K562 (cell line): ENCODE measurements at regions not wholly inside any gene's neighbourhood (a gene's known extent, or its start where the extent isn't known, plus 50 kb on each side); places are given as distances from the start of the nearest gene placed in this dataset.

Experiments
- ATAC-seq: fragments of 200-7000 bp; cut with Tn5 transposase; 3 replicates; pipeline ENCODE4 v1.9.1; 2020; ENCODE audit warnings: moderate library complexity
- BruUV-seq: library from RNA; stranded (reverse); fragments of 400-500 nt; replicated peaks from 2 replicates; lab custom pipeline; 2021; lab: Mats Ljungman, UMichigan
- CTCF ChIA-PET: fragments of 300-600 bp; formaldehyde crosslinking; extraction: SDS; loops from one replicate; lab custom pipeline; 2021; ENCODE audit warnings: low intra/inter-chr PET ratio; lab: Yijun Ruan, JAX
- POLR2A ChIA-PET: fragments of 300-600, 350-650 bp; sonication (Branson Sonifier 250); formaldehyde crosslinking; extraction: SDS; loops from one replicate; lab custom pipeline; 2021; ENCODE audit warnings: antibody characterized with exemption, inconsistent platforms; lab: Yijun Ruan, JAX
- DNase-seq, 4 experiments: peaks; one replicate each; pipeline versions ENCODE4 v3.0.0 to v3.0.0-alpha.2; 2011 to 2018; ENCODE audit warnings: low spot score in 3 of 4, mixed read lengths in 3 of 4; ENCODE audit errors: extremely low read depth in 1 of 4
- FAIRE-seq: peaks from 2 replicates; lab custom pipeline; 2011; peaks lifted over from hg19 to GRCh38; lab: Jason Lieb, UNC
- H2AFZ ChIP-seq: 2 replicates; pipeline ENCODE4 v1.6.0; 2011; ENCODE audit warnings: low read depth, low read length, control low read depth, inconsistent platforms
- H3K27ac ChIP-seq: fragments of 200-600 bp; 3 replicates; pipeline ENCODE4 v1.8.0; 2011; ENCODE audit warnings: low read depth, mild to moderate bottlenecking, control low read depth, inconsistent platforms, low read length, moderate library complexity, mixed read lengths; ENCODE audit errors: extremely low read depth
- H3K27me3 ChIP-seq, 2 experiments: fragments of 300-600 bp in 1 of 2; 2 replicates in 1 of 2; 3 replicates in 1 of 2; pipeline versions ENCODE4 v1.6.0 to v1.8.0; 2011; ENCODE audit warnings: inconsistent platforms in 2 of 2, low read length in 2 of 2, mild to moderate bottlenecking in 1 of 2, mixed read lengths in 1 of 2, moderate library complexity in 1 of 2; ENCODE audit not compliant: control insufficient read depth in 2 of 2, insufficient read depth in 2 of 2
- H3K36me3 ChIP-seq: fragments of 300-600 bp; 3 replicates; pipeline ENCODE4 v1.8.0; 2011; ENCODE audit warnings: mild to moderate bottlenecking, low read length, inconsistent platforms; ENCODE audit not compliant: control insufficient read depth, insufficient read depth
- H3K4me1 ChIP-seq, 2 experiments: fragments of 200-600 bp in 1 of 2; replicated peaks in 1 of 2; 2 replicates in 1 of 2; 3 replicates in 1 of 2; pipeline versions ENCODE4 v1.5.1 to v1.8.0; 2011; ENCODE audit warnings: inconsistent platforms in 2 of 2, low read length in 2 of 2, mild to moderate bottlenecking in 1 of 2, mixed read lengths in 1 of 2, moderate library complexity in 1 of 2; ENCODE audit not compliant: control insufficient read depth in 2 of 2, insufficient read depth in 2 of 2
- H3K4me2 ChIP-seq: 2 replicates; pipeline ENCODE4 v1.6.1; 2011; ENCODE audit warnings: low read length, control low read depth, inconsistent platforms, mixed read lengths; ENCODE audit not compliant: insufficient read depth
- H3K4me3 ChIP-seq: fragments of 200-600 bp; sonication (generic), shearing (Covaris generic); 2 replicates; pipeline ENCODE4 v1.5.1; 2016; ENCODE audit warnings: control low read depth, inconsistent platforms
- H3K79me2 ChIP-seq: fragments of 200-600 bp; 3 replicates; pipeline ENCODE4 v1.8.0; 2011; ENCODE audit warnings: low read length, inconsistent platforms; ENCODE audit not compliant: control insufficient read depth, insufficient read depth
- H3K9ac ChIP-seq, 2 experiments: 2 replicates each; pipeline versions ENCODE4 v1.6.0 to v1.6.1; 2011; ENCODE audit warnings: low read depth in 2 of 2, low read length in 2 of 2, control low read depth in 1 of 2, inconsistent platforms in 1 of 2, mild to moderate bottlenecking in 1 of 2, mixed read lengths in 1 of 2; ENCODE audit not compliant: insufficient read depth in 1 of 2
- H3K9me1 ChIP-seq: one replicate; pipeline ENCODE4 v1.6.0; 2011; ENCODE audit warnings: inconsistent platforms, mild to moderate bottlenecking, low read length, moderate library complexity; ENCODE audit not compliant: control insufficient read depth, insufficient read depth
- H3K9me3 ChIP-seq: replicated peaks from 2 replicates; pipeline ENCODE4 v1.5.1; 2011; ENCODE audit warnings: low read depth, low read length, inconsistent platforms; ENCODE audit not compliant: control insufficient read depth, insufficient read depth
- H4K20me1 ChIP-seq: replicated peaks from 2 replicates; pipeline ENCODE4 v1.6.1; 2011; ENCODE audit warnings: low read length, inconsistent platforms, mixed read lengths; ENCODE audit not compliant: control insufficient read depth, insufficient read depth
- CBX3 ChIP-seq, 2 experiments: IDR thresholded peaks; 1 replicate in 1 of 2; 2 replicates in 1 of 2; pipeline ENCODE4 v1.6.1; 2012; ENCODE audit warnings: inconsistent platforms in 2 of 2, low read length in 2 of 2, borderline replicate concordance in 1 of 2, control low read depth in 1 of 2
- DLX4 ChIP-seq: fragments of 250-450 bp; sonication (Bioruptor Pico); IDR thresholded peaks from 2 replicates; pipeline ENCODE4 v1.6.1; 2021; ENCODE audit warnings: mild to moderate bottlenecking
- WGBS: fragments of 100-300 bp; shearing (Covaris generic); methylation state at CpG from one replicate; pipeline ENCODE4 v1.1.6; 2016; ENCODE audit warnings: low coverage, mixed read lengths; ENCODE audit not compliant: insufficient coverage; ENCODE audit errors: missing lambda C conversion rate; 5-methylcytosine and 5-hydroxymethylcytosine counted together
- in situ Hi-C: fragments of 300-500 bp; cut with MboI; formaldehyde crosslinking; loops from 4 replicates; pipeline ENCODE4 v1.15.0; 2018; ENCODE audit warnings: inconsistent platforms, mixed read lengths
- intact Hi-C: fragments of 100-400 bp; cut with micrococcal nuclease; formaldehyde crosslinking; loops from 2 replicates; pipeline ENCODE4 v1.14.2; 2022
- TF ChIP-seq, protein P1 (sequence below), 3 experiments: IDR thresholded peaks in 2 of 3; conservative IDR thresholded peaks in 1 of 3; 2 replicates each; pipeline ENCODE4 v1.5.1; 2011 to 2012; ENCODE audit warnings: low read length in 3 of 3, mild to moderate bottlenecking in 3 of 3, control low read depth in 2 of 3, improper control_type of control experiment in 1 of 3, inconsistent platforms in 1 of 3, low read depth in 1 of 3, mixed read lengths in 1 of 3, moderate library complexity in 1 of 3; ENCODE audit not compliant: insufficient read depth in 2 of 3

GRCh38 chr22:48782811-48783511 lies 1044.7 kb downstream of the BRD1 start:
- Histone ChIP-seq H3K4me2 (no peak overlapping the region), H3K4me1 (no peaks in the 10 kb centered on the region), H3K9me3 (no peaks in the 10 kb centered on the region), H3K9ac (no peak overlapping the region), H2AFZ (no peak overlapping the region), H3K79me2 (no peaks in the 10 kb centered on the region), H3K27ac (no peak overlapping the region), H3K36me3 (no peaks in the 10 kb centered on the region), H3K9me1 (no peaks in the 10 kb centered on the region), H4K20me1 (no peaks in the 10 kb centered on the region), H3K27me3 (peaks cover 0 to 6% of the 10 kb centered on the region in 2 experiments; a peak in 1 of 5 replicates), H3K4me3 (no peak overlapping the region)
- intact Hi-C loops = no loop called here
- in situ Hi-C loops = no loop called here
- FAIRE-seq (no peak), ATAC-seq (peak; percentile 58; the same call in 1 of the 3 replicates), DNase-seq (peak; percentile 14 to 37 (median 29))
- ChIA-PET POLR2A (interaction anchor here (0.6 kb wide), 3 partner anchors 195 to 348 kb away, joined by 3 read pairs; no protein-coding TSS in a partner anchor), CTCF (no interaction called here)
- BruUV-seq = no TSS peak
- 1% methylated on average over 10 of the region's 16 CpGs for WGBS
- TF ChIP-seq DLX4 (CRISPR knock-in tag) (no peak), CBX3 (IDR thresholded peaks at IDR 0.05; ENCODE audit: borderline replicate concordance in 1 of 2, low read length in 2 of 2) (no peak)
- TF ChIP-seq, protein P1, sequence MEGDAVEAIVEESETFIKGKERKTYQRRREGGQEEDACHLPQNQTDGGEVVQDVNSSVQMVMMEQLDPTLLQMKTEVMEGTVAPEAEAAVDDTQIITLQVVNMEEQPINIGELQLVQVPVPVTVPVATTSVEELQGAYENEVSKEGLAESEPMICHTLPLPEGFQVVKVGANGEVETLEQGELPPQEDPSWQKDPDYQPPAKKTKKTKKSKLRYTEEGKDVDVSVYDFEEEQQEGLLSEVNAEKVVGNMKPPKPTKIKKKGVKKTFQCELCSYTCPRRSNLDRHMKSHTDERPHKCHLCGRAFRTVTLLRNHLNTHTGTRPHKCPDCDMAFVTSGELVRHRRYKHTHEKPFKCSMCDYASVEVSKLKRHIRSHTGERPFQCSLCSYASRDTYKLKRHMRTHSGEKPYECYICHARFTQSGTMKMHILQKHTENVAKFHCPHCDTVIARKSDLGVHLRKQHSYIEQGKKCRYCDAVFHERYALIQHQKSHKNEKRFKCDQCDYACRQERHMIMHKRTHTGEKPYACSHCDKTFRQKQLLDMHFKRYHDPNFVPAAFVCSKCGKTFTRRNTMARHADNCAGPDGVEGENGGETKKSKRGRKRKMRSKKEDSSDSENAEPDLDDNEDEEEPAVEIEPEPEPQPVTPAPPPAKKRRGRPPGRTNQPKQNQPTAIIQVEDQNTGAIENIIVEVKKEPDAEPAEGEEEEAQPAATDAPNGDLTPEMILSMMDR (IDR thresholded peaks at IDR 0.05 in 2 of 3, conservative IDR thresholded peaks at IDR 0.05 in 1 of 3; ENCODE audit: insufficient read depth in 2 of 3, low read depth in 1 of 3, low read length in 3 of 3) = peak; percentile 14 to 57 (median 25); a peak in 3 of 6 replicates
